ENCODE measurements at regions not wholly inside any gene's neighbourhood (a gene's known extent, or its start where the extent isn't known, plus 50 kb on each side); places are given as distances from the start of the nearest gene placed in this dataset.

GRCh38 chr6:40877362-40877761, 161.7 kb downstream of the UNC5CL start:
- H3K9me2 ChIP-seq (ENCODE audit: low read depth, low read length), result no peaks in the 10 kb centered on the region
- no peak for TF ChIP-seq EZH2 (IDR thresholded peaks at IDR 0.05; ENCODE audit: borderline replicate concordance, low read length)
- no peak for TF ChIP-seq CTCF (IDR thresholded peaks at IDR 0.05; ENCODE audit: low read length)
- no peaks in the 10 kb centered on the region for H3K36me3 ChIP-seq (ENCODE audit: insufficient read depth, low read length)
- no peak overlapping the region for H3K4me2 ChIP-seq (ENCODE audit: low read length)
- H4K20me1 ChIP-seq (ENCODE audit: insufficient read depth, low read length), result no peaks in the 10 kb centered on the region
- H3K27ac ChIP-seq (ENCODE audit: low read depth, low read length, poor library complexity, severe bottlenecking), result no peak overlapping the region
- H3K4me1 ChIP-seq (ENCODE audit: insufficient read depth, low read length, severe bottlenecking), result no peaks in the 10 kb centered on the region
- no peak overlapping the region for H3K4me3 ChIP-seq (ENCODE audit: low read depth, low read length, poor library complexity, severe bottlenecking)
- no peak overlapping the region for H3K9ac ChIP-seq (ENCODE audit: low read length)
- H3F3A ChIP-seq (ENCODE audit: insufficient read depth, low read length), result no peaks in the 10 kb centered on the region
- no peak overlapping the region for H2AFZ ChIP-seq (ENCODE audit: low read length)
- H3K9me3 ChIP-seq (ENCODE audit: low read length), result no peaks in the 10 kb centered on the region
- H3K27me3 ChIP-seq (ENCODE audit: insufficient read depth, low read length), result no peaks in the 10 kb centered on the region
- H3K79me2 ChIP-seq (ENCODE audit: insufficient read depth, low read length), result no peaks in the 10 kb centered on the region

- no peaks in the 10 kb centered on the region for H3K4me1 ChIP-seq (ENCODE audit: insufficient read depth, low read length, severe bottlenecking)
- H3K9ac ChIP-seq (ENCODE audit: low read length), result no peak overlapping the region
- H3K9me2 ChIP-seq (ENCODE audit: low read depth, low read length), result no peaks in the 10 kb centered on the region
- H4K20me1 ChIP-seq (ENCODE audit: insufficient read depth, low read length), result no peaks in the 10 kb centered on the region
- H3K4me3 ChIP-seq (ENCODE audit: low read depth, low read length, poor library complexity, severe bottlenecking), result no peak overlapping the region
- TF ChIP-seq EZH2 (IDR thresholded peaks at IDR 0.05; ENCODE audit: borderline replicate concordance, low read length) (no peak), CTCF (IDR thresholded peaks at IDR 0.05; ENCODE audit: low read length) (no peak)
- no peaks in the 10 kb centered on the region for H3K27me3 ChIP-seq (ENCODE audit: insufficient read depth, low read length)
- H2AFZ ChIP-seq (ENCODE audit: low read length), result no peak overlapping the region
- no peaks in the 10 kb centered on the region for H3K79me2 ChIP-seq (ENCODE audit: insufficient read depth, low read length)
- H3K4me2 ChIP-seq (ENCODE audit: low read length), result no peak overlapping the region
- no peaks in the 10 kb centered on the region for H3K9me3 ChIP-seq (ENCODE audit: low read length)
- H3K27ac ChIP-seq (ENCODE audit: low read depth, low read length, poor library complexity, severe bottlenecking), result no peak overlapping the region
- no peaks in the 10 kb centered on the region for H3K36me3 ChIP-seq (ENCODE audit: insufficient read depth, low read length)
- H3F3A ChIP-seq (ENCODE audit: insufficient read depth, low read length), result no peaks in the 10 kb centered on the region
These were observed 162.7 kb downstream of the UNC5CL start for GRCh38 chr6:40876336-40876735.

GRCh38 chr6:40874495-40874894, 164.5 kb downstream of the UNC5CL start:
- Histone ChIP-seq H3K4me2 (ENCODE audit: low read length) (no peak overlapping the region), H3K9ac (ENCODE audit: low read length) (no peak overlapping the region), H3K9me2 (ENCODE audit: low read depth, low read length) (no peaks in the 10 kb centered on the region), H3K27ac (ENCODE audit: low read depth, low read length, poor library complexity, severe bottlenecking) (no peak overlapping the region), H4K20me1 (ENCODE audit: insufficient read depth, low read length) (no peaks in the 10 kb centered on the region), H3K79me2 (ENCODE audit: insufficient read depth, low read length) (no peaks in the 10 kb centered on the region), H3K9me3 (ENCODE audit: low read length) (no peaks in the 10 kb centered on the region), H3K4me1 (ENCODE audit: insufficient read depth, low read length, severe bottlenecking) (no peaks in the 10 kb centered on the region), H3K36me3 (ENCODE audit: insufficient read depth, low read length) (no peaks in the 10 kb centered on the region), H3F3A (ENCODE audit: insufficient read depth, low read length) (no peaks in the 10 kb centered on the region), H3K4me3 (ENCODE audit: low read depth, low read length, poor library complexity, severe bottlenecking) (no peak overlapping the region), H3K27me3 (ENCODE audit: insufficient read depth, low read length) (no peaks in the 10 kb centered on the region), H2AFZ (ENCODE audit: low read length) (no peak overlapping the region)
- TF ChIP-seq CTCF (IDR thresholded peaks at IDR 0.05; ENCODE audit: low read length) (no peak), EZH2 (IDR thresholded peaks at IDR 0.05; ENCODE audit: borderline replicate concordance, low read length) (no peak)
